NCI-H2227 (cell line): ENCODE measurements at regions not wholly inside any gene's neighbourhood (a gene's known extent, or its start where the extent isn't known, plus 50 kb on each side); places are given as distances from the start of the nearest gene placed in this dataset.

Experiments used
- DNase-seq: peaks from one replicate; lab custom pipeline; 2025; ENCODE audit not compliant: unreplicated experiment; lab: John Stamatoyannopoulos, UW

DNA sequence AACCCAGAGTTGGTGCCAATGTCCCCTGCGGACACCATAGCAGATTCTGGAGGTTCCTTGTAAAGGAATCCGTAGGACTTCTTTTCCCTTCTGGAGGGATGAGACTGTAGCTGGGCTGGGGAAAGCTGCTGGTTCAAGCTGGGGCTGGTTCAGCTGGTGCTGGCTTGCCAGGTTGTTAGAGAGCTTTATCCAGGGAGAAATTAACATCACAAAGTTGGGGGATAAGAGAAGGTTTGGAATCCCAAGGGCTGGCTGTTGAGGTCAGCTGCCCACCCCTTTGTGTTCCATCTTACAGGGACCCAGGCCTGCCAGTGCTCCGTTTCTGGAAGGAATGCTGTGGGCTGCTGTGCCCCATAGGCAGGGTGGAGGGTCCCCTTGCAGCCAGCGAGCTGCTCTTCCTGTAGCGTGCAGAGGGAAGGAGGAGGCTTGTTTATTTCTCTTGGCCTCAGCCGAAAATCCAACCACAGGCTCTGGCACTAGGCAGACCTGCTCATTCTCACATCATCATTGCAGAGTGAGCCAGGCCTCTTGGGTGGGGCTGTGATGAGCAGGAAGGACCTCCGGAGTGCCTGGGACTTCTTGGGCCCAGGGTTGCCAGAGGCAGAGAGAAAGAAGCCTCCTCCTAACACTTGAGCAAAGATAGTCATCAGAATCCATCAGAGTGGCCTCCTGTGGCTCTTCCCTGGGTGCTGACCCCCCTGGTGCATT, 251.1 kb downstream of the SEC14L1 start:
- DNase-seq = no peak

- DNase-seq = no peak
Measured at GRCh38 chr17:77392376-77393273, 251.9 kb downstream of the SEC14L1 start.

DNA sequence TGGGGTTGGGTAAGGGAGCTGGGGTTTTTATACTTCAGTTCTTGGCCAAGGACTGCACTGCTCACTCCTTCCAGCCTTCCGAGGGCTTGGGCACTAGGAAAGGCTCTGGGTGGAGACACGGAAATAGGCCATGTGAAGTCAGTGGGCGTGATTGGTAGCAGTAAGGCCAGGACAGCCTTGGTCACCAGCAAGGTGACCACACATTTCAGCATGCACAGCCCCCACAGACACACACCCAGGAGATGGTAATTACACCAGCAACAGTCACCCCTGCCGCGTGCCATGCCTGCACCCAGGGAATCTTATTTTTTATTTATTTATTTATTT, 252.5 kb downstream of the SEC14L1 start:
- no peak for DNase-seq

- no peak for DNase-seq
Measured at GRCh38 chr17:77393867-77394539, 253.2 kb downstream of the SEC14L1 start.

DNA sequence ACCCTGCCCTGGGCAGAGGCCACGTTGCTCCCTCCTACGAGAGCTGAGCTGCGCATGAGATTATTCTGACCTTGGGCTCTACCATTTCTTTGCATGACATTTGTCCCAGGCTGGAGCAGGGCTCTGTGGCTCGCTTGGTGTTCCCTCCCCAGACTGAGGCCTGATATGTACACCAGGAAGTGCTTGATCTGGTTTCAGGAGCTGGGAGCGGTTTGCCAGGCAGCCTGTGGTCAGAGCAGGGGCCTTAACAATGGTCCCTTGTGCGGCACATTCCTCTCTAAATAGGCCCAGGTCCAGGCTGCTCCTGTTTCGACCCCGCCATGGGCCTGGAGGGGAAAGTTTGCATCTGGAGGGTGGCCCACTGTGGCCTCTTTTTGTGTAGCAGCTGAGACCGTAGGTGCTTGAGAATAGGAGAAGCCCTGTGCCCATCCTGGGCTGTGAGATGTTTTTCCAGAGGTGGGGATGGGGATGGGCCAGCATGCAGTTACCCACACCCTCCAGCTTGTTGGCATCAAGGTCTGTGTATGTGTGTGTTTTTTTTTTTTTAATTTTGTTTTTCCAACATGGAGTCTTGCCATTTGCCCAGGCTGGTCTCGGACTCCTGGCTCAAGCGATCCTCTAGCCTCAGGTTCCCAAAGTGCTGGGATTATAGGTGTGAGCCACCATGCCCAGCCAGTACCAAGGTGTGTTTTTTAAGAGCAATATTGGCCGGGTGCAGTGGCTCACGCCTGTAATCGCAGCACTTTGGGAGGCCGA, 253.9 kb downstream of the SEC14L1 start:
- no peak for DNase-seq

DNA sequence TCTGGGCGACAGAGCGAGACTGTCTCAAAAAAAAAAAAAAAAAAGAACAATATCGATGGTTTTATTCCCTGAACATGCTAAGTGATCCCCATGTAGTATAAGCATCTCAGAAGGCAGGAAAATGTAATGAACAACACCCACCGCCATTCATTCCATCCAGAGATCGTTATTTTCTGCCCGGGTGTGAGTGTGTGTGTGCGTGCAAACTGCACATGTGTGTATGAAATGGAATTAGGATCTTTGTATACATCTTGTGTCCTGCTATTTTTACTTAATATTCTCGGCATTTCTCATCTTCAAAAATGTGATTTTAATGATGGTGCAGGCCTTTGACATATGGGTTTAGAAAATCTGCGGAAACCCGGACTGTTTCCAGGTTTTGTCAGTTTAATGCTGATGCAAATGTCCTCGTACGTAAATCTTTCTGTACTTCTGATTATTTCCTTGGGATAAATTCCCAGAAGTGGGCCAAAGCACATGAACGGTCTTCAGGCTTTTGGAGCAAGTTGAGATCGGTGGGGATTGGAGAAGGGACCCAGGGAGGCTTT, 254.8 kb downstream of the SEC14L1 start:
- no peak for DNase-seq

GRCh38 chr17:77396610-77397009, 255.8 kb downstream of the SEC14L1 start:
- DNase-seq = no peak

- no peak for DNase-seq
Measured at GRCh38 chr17:77398274-77398673, 257.5 kb downstream of the SEC14L1 start.

DNA sequence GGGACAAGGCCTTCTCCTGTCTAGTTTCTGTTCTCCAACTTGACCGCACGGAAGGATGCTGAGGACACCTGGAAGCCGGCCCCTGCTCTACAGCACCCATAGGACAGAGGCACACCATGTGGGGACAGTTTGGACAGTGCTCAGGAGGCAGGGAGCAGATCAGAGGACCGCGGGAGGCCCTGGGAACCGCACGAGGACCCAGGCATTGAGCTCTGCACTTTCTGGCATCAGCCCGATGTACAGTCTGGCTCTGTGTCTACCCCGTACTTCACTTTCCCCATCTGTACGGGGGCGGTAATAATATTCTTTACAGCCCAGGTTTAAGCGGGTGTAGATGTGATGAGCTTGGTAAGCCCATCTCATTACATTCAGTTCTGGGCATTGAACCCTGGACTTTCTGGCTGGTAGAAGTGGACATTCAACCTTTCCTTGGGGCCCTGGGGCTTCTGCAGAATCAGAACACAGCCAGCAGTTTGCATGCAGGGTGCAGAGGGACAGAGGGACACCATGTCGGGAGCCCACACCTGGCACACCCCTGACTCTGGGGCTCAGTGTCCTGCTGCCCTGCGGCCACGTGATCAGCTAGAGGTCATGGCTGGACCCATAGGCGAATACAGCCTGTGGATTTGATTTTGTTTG, 258.7 kb downstream of the SEC14L1 start:
- DNase-seq = no peak

DNA sequence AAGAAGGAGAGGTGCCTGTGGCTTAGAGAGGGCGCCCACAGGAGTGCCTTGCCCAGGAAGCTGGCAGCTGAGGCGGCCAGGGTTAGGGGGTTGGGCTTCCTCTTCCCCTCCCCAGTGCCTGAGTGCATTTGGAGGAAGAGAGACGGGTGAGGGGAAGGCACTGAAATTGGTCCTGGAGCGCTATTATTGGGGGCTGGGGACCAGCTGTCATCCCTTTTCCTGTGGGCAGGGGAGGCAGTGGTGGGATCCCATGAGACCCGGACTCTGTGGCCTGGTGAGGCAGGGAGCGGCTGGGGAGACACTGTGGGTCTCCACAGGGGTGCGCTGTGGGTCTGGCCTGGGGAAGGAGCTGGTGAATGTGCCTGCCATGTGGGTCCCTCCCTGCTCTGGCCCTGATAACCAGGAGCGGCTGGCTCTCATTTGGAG, 259.7 kb downstream of the SEC14L1 start:
- no peak for DNase-seq

DNA sequence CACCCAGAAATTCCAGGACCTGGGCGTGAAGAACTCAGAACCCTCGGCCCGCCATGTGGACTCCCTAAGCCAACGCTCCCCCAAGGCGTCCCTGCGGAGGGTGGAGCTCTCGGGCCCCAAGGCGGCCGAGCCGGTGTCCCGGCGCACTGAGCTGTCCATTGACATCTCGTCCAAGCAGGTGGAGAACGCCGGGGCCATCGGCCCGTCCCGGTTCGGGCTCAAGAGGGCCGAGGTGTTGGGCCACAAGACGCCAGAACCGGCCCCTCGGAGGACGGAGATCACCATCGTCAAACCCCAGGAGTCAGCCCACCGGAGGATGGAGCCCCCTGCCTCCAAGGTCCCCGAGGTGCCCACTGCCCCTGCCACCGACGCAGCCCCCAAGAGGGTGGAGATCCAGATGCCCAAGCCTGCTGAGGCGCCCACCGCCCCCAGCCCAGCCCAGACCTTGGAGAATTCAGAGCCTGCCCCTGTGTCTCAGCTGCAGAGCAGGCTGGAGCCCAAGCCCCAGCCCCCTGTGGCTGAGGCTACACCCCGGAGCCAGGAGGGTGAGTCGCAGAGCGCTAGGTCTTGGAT, 261.5 kb downstream of the SEC14L1 start:
- DNase-seq = no peak

DNA sequence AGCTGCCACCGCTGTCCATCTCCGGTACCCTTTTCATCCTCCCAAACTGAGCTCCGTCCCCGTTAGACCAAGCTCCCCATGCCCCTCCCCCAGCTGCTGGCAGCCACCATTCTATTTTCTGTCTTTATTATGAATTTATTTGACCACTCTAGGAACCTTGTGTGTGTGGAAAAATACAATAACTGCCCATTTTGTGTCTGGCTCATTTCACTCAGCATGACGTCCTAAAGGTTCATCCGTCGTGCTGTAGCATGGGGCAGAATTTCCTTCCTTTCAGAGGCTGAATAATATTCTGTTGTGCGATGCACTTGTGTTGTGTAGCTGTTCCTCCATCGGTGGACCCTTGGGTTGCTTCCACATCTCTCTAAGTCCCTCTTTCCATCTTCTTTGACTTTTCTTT, 263.1 kb downstream of the SEC14L1 start:
- DNase-seq = peak; percentile 59

DNA sequence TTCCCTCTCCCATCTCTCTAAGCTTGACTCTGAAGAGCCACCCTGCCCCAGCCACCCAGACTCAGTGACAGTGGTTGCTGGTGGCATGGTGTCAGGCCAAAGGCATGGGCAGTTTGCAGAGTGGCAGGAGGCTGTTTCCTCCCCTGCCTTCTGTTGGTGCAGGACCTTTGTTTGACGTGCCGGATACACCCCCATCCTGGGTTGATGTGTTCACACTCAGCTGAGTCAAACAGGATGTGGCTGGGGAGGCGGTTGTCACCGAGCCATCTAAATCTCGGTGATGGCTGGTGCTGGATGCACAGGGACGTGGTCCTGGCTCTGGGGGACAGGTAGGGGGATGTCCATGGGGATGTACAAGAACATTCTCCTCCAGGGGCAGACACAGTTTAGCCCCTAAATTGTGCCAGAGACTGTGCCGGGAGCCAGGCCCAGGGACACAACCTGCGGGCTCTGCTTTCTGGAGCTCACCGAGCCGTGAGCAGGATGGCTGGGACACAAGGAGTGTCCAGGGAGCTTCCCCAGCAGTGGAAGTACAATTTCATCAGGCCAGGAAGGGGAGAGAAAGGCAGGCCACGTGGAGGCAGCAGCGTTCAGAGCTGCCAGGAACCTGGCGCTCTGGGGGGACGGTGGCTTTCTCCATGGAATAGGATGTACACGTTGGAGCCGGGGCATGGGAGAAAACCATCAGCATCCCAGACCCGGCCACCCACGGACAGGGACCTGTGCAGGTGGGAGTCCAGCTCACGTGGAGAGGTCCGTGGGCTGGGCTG, 264.2 kb downstream of the SEC14L1 start:
- no peak for DNase-seq

- no peak for DNase-seq
Measured at GRCh38 chr17:77405867-77406732, 265.3 kb downstream of the SEC14L1 start.

DNA sequence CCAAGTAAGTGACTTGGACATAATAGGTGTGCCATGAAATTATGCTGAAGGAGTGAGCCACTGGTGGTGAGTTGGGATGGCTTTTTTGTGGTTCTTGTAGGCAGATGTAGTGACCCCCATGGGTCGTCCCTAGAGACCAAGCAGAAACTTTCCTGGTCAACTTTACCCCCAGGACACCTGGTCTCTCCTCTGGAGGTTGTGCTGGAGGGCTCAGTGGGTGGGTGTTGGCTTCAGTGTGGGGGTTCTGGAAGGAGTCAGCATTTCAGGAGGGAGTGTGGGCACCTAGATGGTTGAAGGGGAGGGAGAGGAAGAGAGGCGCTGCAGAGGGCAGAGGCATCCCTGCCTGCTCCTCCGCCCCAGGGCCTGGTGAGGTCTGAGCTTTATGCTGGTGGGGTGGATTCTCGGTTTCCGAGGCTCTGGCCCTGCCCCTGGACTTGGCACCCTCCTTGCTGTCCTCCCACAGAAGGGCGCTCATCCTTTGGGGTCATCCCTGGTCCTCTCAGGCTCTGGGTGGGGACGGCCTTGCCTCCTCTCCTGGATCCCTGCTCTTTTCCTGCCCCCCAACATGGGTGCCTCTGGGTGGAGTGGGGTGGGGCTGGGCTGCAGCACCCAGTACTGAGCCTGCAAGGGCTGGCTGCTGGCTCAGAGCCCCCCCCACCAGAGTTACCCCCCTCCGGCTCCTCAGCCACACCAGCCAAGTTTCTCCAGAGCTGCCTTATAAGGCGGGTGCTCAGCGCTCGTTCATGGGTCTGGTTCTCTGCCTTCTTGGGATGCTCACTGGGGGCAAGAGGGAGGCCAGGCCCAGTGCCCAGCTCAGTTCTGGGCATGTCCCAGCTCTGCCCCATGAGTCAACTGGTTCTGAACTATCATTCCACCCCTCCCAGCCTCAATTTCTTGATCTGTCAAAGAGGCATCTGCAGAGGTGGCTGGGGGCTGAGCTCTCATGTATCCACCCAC, 266.8 kb downstream of the SEC14L1 start:
- DNase-seq = no peak

- DNase-seq = no peak
Measured at GRCh38 chr17:77408284-77408683, 267.5 kb downstream of the SEC14L1 start.
